ENCODE measurements at regions not wholly inside any gene's neighbourhood (a gene's known extent, or its start where the extent isn't known, plus 50 kb on each side); places are given as distances from the start of the nearest gene placed in this dataset.
"Not testable (repeated sequence)": the region's sequence is repeated elsewhere in the genome, so short reads cannot be mapped to it uniquely, and the experiment has no call there.

DNA sequence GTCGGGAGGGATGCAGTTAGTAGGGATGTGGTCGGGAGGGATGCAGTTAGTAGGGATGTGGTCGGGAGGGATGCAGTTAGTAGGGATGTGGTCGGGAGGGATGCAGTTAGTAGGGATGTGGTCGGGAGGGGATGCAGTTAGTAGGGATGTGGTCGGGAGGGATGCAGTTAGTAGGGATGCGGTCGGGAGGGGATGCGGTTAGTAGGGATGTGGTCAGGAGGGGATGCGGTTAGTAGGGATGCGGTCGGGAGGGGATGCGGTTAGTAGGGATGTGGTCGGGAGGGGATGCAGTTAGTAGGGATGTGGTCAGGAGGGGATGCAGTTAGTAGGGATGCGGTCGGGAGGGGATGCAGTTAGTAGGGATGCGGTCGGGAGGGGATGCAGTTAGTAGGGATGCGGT lies 96.2 kb downstream of the BDH1 start:
- DNase-seq (ENCODE audit: insufficient read length), result not testable (repeated sequence)
- FAIRE-seq, result peak; percentile 100

DNA sequence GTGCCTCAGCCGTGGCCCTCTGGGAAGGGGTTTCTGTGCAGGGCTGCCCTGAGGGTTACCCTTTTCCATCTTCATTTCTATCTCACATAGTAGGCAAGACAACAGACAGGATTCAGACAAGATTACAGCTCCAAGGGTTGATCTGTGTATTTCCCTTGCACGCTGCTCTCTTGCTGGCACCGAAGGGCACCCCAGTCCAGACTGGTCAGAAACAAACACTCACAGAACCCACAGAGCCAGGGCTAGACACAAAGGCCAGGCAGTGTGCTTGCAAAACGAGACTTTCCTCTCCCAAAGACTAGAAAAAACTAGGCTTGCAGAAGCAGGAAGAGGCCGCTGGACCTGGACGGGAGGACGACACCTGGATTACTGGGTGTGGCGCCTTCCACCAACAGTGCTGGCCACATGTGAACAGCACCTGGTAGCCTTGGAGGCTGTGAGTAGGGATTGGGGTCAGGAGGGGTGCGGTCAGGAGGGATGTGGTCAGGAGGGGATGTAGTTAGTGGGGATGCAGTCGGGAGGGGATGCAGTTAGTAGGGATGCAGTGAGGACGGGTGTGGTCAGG lies 96.8 kb downstream of the BDH1 start:
- DNase-seq (ENCODE audit: insufficient read length), result no peak
- no peak for FAIRE-seq
- TF ChIP-seq POLR2A (IDR thresholded peaks at IDR 0.05; ENCODE audit: low read depth, low read length) (no peak), TAF1 (IDR thresholded peaks at IDR 0.05; ENCODE audit: borderline replicate concordance, low read depth, low read length) (no peak), POLR2AphosphoS5 (IDR thresholded peaks at IDR 0.05; ENCODE audit: low read depth, low read length) (no peak)

DNA sequence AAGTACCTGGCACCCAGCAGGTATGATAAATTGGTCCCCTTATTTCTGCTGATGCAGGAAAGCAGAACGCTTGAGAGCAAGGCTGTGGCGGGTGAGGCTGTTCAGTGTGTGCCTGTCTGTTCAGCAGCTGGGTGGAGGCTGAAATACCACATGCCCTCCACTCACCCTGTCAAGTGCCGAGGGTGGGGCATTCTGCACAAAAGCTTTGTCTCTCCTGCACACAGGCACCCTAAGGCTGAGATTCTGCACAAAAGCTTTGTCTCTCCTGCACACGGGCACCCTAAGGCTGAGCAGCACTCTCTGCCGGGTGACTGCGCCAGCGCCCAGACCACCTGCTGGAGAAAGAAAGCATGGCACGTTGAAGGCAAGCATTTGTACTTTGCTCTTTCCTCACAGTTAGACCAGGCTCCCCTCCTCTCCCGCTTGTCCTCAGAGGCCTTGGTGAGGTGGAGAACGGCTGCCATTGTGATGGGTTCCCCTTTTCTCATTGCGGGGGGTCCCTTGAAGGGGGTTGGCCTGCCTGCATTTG lies 97.5 kb downstream of the BDH1 start:
- no peak for TF ChIP-seq TAF1 (IDR thresholded peaks at IDR 0.05; ENCODE audit: borderline replicate concordance, low read depth, low read length)
- DNase-seq (ENCODE audit: insufficient read length) (no peak), FAIRE-seq (no peak)

DNA sequence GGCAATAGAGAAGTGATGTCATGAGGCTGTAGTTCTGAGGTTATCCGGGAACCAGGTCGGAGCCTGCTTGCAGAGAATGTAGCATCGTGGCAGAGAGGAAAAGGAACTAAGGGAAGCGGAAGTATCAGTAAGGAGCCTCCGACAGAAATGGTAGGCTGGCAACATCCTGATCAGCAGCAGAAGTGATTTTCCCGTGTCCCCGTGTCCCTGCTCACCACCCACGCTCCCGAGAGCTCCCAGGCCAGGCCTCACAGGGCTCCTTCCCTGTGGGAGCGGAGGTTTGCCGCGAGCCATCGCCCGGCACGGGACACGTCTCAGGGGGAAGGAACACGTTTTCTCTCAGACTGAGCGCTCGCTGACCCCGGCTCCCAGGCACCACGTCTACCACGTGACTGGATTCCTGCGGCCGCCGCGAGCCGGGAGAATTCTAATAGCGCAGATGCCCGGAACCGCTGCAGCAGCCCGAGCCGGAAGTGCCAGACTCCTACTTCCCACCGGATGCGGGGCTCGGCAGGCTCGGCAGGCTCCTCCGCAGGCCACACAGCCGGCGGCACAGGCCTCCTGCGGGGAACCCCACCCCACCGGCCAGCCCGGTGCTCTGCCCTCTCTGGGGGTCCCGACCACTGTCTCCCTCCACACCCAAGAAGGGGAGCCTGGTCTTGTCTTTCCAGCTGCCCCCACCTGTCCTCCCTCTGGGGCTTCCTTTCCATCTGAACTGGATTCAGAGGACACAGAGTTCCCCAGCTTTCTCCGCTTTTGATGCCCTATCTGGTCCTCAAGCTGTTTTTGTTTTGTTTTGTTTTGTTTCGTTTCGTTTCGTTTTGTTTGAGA lies 99.3 kb downstream of the BDH1 start:
- DNase-seq (ENCODE audit: insufficient read length) (peak; percentile 67), FAIRE-seq (no peak)
- TF ChIP-seq POLR2A (IDR thresholded peaks at IDR 0.05; ENCODE audit: low read depth, low read length) (peak; percentile 50; the same call in 1 of the 2 replicates), POLR2AphosphoS5 (IDR thresholded peaks at IDR 0.05; ENCODE audit: low read depth, low read length) (no peak), TAF1 (IDR thresholded peaks at IDR 0.05; ENCODE audit: borderline replicate concordance, low read depth, low read length) (peak; percentile 30; the same call in 1 of the 2 replicates)

DNA sequence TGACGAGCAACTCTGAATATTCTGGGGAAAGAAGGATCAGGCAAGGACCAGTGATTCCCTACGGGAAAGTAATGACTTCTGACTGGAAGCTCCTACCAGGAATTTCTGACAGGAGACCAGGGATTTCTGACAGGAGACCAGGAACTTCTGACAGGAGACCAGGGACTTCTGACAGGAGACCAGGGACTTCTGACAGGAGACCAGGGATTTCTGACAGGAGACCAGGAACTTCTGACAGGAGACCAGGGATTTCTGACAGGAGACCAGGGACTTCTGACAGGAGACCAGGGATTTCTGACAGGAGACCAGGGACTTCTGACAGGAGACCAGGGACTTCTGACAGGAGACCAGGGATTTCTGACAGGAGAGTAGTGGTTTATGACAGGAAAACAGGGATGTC lies 100.9 kb downstream of the BDH1 start:
- DNase-seq (ENCODE audit: insufficient read length); FAIRE-seq: not testable (repeated sequence)

DNA sequence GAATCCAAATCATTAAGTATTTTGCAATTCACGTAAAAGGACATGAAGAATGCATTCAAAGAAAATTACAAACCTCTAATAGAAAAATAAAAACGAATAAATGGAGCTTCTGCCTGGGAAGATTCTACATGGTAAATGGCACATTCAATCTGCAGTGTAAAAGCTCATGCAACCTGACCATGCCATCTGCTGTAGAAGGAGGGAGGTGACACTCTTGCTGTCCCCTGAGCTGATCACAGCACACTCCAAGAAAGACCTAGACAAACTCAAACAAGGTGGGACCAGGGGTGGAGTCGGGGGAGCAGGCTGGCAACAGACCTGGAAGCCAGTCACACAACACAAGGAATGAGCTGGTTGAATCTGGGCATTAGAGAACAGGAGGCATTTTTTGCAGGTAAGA lies 101.8 kb downstream of the BDH1 start:
- FAIRE-seq (no peak), DNase-seq (ENCODE audit: insufficient read length) (no peak)
- TF ChIP-seq POLR2AphosphoS5 (IDR thresholded peaks at IDR 0.05; ENCODE audit: low read depth, low read length), result no peak
- TF ChIP-seq POLR2A (IDR thresholded peaks at IDR 0.05; ENCODE audit: low read depth, low read length), result no peak

DNA sequence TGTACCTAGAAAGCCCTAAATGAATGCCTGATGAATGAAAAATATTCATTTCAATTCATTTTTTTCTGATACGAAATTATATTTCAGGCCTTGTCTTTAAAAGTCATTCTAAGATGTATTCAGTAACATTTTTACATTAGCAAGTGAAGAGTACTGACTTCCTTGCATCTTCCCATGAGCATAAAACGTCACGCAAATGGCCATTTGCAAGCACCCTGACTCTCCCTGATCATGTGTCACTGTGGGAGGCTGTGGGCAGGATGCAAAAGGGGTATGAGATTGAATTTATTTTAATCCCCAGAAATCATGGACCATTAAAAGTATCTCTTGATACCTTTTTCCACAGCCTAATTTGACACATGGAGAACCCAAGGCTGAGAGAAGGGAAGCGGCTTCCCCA lies 105.0 kb downstream of the BDH1 start:
- TF ChIP-seq POLR2AphosphoS5 (IDR thresholded peaks at IDR 0.05; ENCODE audit: low read depth, low read length) (no peak), POLR2A (IDR thresholded peaks at IDR 0.05; ENCODE audit: low read depth, low read length) (no peak), TAF1 (IDR thresholded peaks at IDR 0.05; ENCODE audit: borderline replicate concordance, low read depth, low read length) (no peak)
- FAIRE-seq (no peak), DNase-seq (ENCODE audit: insufficient read length) (no peak)

DNA sequence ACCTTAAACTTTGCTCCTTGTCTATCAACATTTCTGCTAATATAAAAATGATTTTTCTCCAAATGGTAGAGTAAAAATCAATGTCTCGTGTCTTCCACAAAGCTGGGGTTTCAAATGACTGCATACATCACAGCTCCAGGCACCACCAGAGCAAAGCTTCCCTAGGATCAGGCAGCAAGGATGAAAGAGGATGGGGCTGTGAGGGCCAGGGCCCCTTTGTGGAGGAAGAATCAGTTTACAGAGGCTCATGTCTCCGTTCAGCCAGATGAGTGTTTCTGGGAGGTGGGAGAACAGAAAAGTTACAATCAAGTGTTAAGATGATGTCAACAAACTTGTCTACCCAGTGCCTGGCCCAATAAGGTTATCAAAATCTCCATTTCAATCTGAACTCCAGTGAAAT lies 105.5 kb downstream of the BDH1 start:
- no peak for DNase-seq (ENCODE audit: insufficient read length)
- no peak for TF ChIP-seq POLR2A (IDR thresholded peaks at IDR 0.05; ENCODE audit: low read depth, low read length)
- no peak for TF ChIP-seq POLR2AphosphoS5 (IDR thresholded peaks at IDR 0.05; ENCODE audit: low read depth, low read length)
- no peak for TF ChIP-seq TAF1 (IDR thresholded peaks at IDR 0.05; ENCODE audit: borderline replicate concordance, low read depth, low read length)
- FAIRE-seq, result no peak

DNA sequence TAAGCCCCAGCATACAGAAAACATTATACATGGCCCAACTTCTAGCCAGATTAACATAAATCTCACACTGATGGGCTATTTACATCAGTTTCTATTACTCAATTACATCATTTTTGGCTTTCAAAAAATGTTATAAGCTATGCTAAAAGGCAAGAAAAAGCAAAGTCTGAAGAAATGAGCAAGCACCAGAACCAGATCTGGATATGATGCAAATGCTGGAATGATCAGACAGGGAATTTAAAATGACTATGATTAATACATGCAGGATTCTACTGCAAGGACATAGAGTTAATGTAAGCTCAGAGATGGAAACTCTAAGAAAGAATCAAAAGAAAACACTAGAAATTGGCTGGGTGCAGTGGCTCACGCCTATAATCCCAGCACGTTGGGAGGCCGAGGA lies 106.6 kb downstream of the BDH1 start:
- not testable (repeated sequence) for DNase-seq (ENCODE audit: insufficient read length); FAIRE-seq

DNA sequence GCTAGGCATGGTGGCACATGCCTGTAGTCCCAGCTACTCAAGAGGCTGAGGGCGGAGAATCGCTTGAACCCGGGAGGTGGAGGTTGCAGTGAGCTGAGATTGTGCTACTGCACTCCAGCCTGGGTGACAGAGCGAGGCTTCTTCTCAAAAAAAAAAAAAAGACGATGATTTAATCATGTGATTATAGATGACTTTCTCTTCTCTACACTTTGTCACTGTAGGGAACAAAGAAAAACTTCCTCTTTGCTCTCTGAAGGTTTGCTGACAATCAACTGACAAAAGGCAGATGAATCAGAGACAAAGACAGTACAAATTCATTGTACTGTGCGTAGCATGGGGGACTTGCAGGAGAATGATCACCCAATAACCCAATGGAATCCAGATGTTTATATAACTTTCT lies 108.0 kb downstream of the BDH1 start:
- not testable (repeated sequence) for DNase-seq (ENCODE audit: insufficient read length); FAIRE-seq

DNA sequence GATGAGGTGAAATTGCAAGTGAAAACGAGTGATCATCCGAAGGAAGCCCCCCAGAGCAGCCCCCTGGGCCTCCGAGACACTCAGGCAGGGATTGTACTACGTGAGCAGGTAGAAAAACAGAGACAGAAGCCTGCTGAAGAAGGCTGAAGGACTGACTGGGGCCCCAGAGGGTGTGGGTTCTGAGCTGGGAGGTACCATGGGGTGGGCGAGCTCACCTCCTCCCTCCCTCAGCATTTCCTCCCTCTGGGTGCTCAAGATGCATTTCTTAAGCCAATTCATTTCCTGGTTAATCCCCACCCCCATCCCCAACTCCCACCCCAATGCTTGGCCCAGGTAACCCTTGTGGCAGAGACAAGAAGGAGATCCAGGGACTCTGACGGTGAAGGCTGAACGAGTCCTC lies 108.7 kb downstream of the BDH1 start:
- TF ChIP-seq POLR2A (IDR thresholded peaks at IDR 0.05; ENCODE audit: low read depth, low read length) (no peak), TAF1 (IDR thresholded peaks at IDR 0.05; ENCODE audit: borderline replicate concordance, low read depth, low read length) (no peak), POLR2AphosphoS5 (IDR thresholded peaks at IDR 0.05; ENCODE audit: low read depth, low read length) (no peak)
- DNase-seq (ENCODE audit: insufficient read length) (no peak), FAIRE-seq (no peak)

DNA sequence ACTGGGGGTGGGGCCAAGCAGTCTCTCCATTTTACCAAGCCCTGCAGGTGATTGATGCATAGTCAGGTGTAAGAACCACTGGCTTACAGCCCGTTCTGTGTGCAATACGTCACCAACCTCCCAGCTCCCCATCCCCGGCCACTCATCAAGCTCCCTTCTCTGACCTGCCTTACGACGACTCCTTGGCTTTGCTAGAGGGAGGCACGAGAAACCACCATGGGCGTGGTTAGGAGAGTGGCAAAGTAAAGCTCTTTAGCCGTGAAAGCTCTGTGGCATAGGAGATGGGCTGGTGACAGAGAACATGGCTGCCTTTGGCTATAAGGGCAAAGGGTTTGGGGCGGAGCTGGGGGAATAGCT lies 109.1 kb downstream of the BDH1 start:
- TF ChIP-seq TAF1 (IDR thresholded peaks at IDR 0.05; ENCODE audit: borderline replicate concordance, low read depth, low read length), result no peak
- no peak for TF ChIP-seq POLR2A (IDR thresholded peaks at IDR 0.05; ENCODE audit: low read depth, low read length)
- no peak for TF ChIP-seq POLR2AphosphoS5 (IDR thresholded peaks at IDR 0.05; ENCODE audit: low read depth, low read length)
- DNase-seq (ENCODE audit: insufficient read length), result no peak
- FAIRE-seq, result no peak
